ENCODE measurements at regions not wholly inside any gene's neighbourhood (a gene's known extent, or its start where the extent isn't known, plus 50 kb on each side); places are given as distances from the start of the nearest gene placed in this dataset.
"Not testable (repeated sequence)": the region's sequence is repeated elsewhere in the genome, so short reads cannot be mapped to it uniquely, and the experiment has no call there.

DNA sequence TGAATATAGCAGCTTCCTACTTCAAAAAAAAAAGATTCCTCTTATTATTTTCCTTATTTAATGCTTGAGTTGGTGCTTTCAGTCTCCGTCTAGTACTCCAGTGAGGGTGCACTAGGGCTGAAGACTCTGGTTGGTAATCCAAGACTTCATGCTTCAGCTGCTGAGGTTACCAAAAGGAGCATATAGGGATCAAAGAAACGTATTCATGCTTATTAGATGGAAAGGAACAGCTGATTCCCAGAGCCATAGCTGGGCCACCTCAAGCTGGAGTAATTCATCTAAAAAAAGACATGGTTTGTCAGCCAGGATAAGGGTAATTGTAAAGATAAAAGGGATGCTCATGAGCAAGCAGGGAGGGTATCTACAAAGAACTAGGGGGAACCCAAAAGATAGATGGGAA lies 131.7 kb upstream of the FAM47B start:
- Histone ChIP-seq H3K4me3 (ENCODE audit: low read depth, low read length) (no peak overlapping the region), H3K36me3 (ENCODE audit: control insufficient read depth, insufficient read depth, low read length) (no peaks in the 10 kb centered on the region), H3K27me3 (ENCODE audit: control insufficient read depth, insufficient read depth, low read length) (no peaks in the 10 kb centered on the region)
- TF ChIP-seq, protein P1, sequence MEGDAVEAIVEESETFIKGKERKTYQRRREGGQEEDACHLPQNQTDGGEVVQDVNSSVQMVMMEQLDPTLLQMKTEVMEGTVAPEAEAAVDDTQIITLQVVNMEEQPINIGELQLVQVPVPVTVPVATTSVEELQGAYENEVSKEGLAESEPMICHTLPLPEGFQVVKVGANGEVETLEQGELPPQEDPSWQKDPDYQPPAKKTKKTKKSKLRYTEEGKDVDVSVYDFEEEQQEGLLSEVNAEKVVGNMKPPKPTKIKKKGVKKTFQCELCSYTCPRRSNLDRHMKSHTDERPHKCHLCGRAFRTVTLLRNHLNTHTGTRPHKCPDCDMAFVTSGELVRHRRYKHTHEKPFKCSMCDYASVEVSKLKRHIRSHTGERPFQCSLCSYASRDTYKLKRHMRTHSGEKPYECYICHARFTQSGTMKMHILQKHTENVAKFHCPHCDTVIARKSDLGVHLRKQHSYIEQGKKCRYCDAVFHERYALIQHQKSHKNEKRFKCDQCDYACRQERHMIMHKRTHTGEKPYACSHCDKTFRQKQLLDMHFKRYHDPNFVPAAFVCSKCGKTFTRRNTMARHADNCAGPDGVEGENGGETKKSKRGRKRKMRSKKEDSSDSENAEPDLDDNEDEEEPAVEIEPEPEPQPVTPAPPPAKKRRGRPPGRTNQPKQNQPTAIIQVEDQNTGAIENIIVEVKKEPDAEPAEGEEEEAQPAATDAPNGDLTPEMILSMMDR (IDR thresholded peaks at IDR 0.05; ENCODE audit: insufficient read depth, low read length, severe bottlenecking), result no peak
- no peak for DNase-seq (ENCODE audit: low read depth)
- no peak for FAIRE-seq

DNA sequence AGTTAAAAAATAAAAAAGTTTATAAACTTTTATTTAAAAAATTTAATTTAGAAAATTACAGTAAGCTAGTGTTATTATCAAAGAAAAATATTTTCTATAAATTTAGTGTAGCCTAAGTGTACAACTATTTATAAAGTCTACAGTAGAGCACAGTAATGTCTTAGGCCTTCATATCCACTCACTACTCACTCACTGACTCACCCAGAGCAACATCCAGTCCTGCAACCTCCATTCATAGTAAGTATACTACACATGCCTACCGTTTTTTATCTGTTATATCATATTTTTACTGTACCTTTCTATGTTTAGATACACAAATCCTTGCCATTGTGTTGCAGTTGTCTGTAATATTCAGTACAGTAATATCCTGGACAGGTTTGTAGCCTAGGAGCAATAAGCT lies 129.0 kb upstream of the FAM47B start:
- TF ChIP-seq, protein P1 (IDR thresholded peaks at IDR 0.05; ENCODE audit: insufficient read depth, low read length, severe bottlenecking), result no peak
- DNase-seq (ENCODE audit: low read depth) (peak; percentile 17), FAIRE-seq (no peak)
- H3K4me3 ChIP-seq (ENCODE audit: low read depth, low read length), result no peak overlapping the region
- no peaks in the 10 kb centered on the region for H3K27me3 ChIP-seq (ENCODE audit: control insufficient read depth, insufficient read depth, low read length)
- no peaks in the 10 kb centered on the region for H3K36me3 ChIP-seq (ENCODE audit: control insufficient read depth, insufficient read depth, low read length)

DNA sequence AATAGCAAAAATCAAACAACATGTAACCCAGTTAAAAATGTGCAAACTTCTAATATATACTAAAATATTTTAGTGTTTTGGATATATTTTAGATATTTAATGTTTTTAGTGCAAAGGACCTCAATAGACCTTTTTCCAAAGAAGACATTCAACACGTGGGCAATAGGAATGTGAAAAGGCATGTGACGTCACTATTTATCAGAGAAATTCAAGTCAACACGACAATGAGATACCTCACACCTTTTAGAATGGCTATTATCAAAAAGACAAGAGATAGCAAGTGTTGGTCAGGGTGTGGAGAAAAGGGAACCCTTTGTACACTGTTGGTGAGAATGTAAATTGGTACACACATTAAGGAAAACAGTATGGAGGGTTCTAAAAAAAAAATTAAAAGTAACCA lies 115.6 kb upstream of the FAM47B start:
- Histone ChIP-seq H3K4me3 (ENCODE audit: low read depth, low read length) (no peak overlapping the region), H3K36me3 (ENCODE audit: control insufficient read depth, insufficient read depth, low read length) (no peaks in the 10 kb centered on the region), H3K27me3 (ENCODE audit: control insufficient read depth, insufficient read depth, low read length) (no peaks in the 10 kb centered on the region)
- FAIRE-seq, result no peak
- TF ChIP-seq, protein P1 (IDR thresholded peaks at IDR 0.05; ENCODE audit: insufficient read depth, low read length, severe bottlenecking), result no peak
- no peak for DNase-seq (ENCODE audit: low read depth)

DNA sequence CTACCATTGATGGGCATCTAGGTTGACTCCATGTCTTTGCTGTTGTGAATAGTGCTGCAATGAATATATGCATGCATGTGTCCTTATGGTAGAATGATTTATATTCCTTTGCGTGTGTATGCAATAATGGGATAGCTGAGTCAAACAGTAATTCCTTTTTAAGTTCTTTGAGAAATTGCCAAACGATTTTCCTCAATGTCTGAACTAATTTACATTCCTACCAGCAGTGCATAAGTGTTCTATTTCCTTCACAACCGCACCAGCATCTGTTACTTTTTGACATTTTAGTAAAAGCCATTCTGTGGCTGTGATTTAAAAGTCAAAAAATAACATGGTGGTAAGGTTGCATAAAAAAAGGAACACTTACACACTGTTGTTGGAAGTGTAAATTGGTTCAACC lies 103.1 kb upstream of the FAM47B start:
- TF ChIP-seq, protein P1 (IDR thresholded peaks at IDR 0.05; ENCODE audit: insufficient read depth, low read length, severe bottlenecking), result no peak
- Histone ChIP-seq H3K4me3 (ENCODE audit: low read depth, low read length) (no peak overlapping the region), H3K27me3 (ENCODE audit: control insufficient read depth, insufficient read depth, low read length) (no peaks in the 10 kb centered on the region), H3K36me3 (ENCODE audit: control insufficient read depth, insufficient read depth, low read length) (no peaks in the 10 kb centered on the region)
- DNase-seq (ENCODE audit: low read depth) (no peak), FAIRE-seq (no peak)

DNA sequence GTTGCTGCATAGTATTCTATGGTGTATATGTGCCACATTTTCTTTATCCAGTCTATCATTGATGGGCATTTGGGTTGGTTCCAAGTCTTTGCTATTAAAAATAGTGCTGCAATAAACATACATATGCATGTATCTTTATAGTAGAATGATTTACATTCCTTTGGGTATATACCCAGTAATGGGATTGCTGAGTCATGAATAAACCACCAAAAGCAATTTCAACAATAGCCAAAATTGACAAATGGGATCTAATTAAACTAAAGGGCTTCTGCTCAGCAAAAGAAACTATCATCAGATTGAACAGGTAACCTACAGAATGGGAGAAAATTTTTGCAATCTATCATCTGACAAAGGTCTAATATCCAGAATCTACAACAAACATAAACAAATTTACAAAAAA lies 101.4 kb upstream of the FAM47B start:
- not testable (repeated sequence) for H3K27me3 ChIP-seq (ENCODE audit: control insufficient read depth, insufficient read depth, low read length); FAIRE-seq; H3K36me3 ChIP-seq (ENCODE audit: control insufficient read depth, insufficient read depth, low read length); H3K4me3 ChIP-seq (ENCODE audit: low read depth, low read length); DNase-seq (ENCODE audit: low read depth)

DNA sequence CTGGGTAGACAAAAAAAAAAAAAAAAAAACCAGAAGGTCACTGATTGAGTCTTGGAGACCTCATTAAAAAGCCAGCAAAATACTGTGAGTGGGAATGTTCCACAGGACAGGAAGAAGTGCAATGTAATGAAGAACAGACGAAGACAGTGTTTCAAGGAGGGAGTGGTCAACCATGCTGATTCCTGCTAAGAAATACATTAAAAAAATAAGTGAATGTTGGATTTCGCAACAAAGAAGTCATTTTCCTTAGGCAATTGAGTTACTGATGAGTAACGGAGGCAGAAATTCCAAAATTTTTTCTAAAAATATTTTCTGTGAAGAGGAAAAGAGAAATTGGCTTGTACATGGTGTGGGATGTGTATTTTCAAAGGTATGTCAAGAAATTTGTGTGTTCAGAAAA lies 94.3 kb upstream of the FAM47B start:
- FAIRE-seq (no peak), DNase-seq (ENCODE audit: low read depth) (peak; percentile 13)
- H3K36me3 ChIP-seq (ENCODE audit: control insufficient read depth, insufficient read depth, low read length), result no peaks in the 10 kb centered on the region
- no peak overlapping the region for H3K4me3 ChIP-seq (ENCODE audit: low read depth, low read length)
- TF ChIP-seq, protein P1 (IDR thresholded peaks at IDR 0.05; ENCODE audit: insufficient read depth, low read length, severe bottlenecking), result no peak
- no peaks in the 10 kb centered on the region for H3K27me3 ChIP-seq (ENCODE audit: control insufficient read depth, insufficient read depth, low read length)

Measured in bronchial epithelial cell (primary cell).